GM21367 (cell line): ENCODE measurements at regions not wholly inside any gene's neighbourhood (a gene's known extent, or its start where the extent isn't known, plus 50 kb on each side); places are given as distances from the start of the nearest gene placed in this dataset.
A peak's percentile ranks its signal among the peaks of the same experiment; 100 is the strongest.
"Not testable (repeated sequence)": the region's sequence is repeated elsewhere in the genome, so short reads cannot be mapped to it uniquely, and the experiment has no call there.

ENCODE experiments used
- ATAC-seq: cut with Tn5 transposase; IDR thresholded peaks from one replicate; pipeline ENCODE4 v1.9.1; 2021; ENCODE audit not compliant: unreplicated experiment

DNA sequence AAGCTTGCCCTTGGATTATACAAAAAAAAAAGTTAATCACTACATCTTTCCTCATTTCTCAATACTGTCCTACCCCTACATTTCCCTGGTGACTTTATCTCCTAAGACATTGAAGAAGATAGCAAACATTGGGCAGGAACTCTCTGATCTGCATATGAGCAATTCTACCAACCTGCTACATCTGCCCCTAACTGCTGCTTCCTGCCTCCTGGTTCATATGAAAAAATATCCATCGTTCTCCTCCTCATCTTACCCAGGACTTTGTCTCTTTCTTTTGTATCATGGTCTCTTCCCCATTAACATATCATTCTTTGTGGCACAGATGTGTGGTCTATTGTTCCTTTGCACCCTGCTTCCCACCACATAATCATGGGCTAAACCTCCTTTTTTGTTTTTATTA, 139.7 kb upstream of the PCGF5 start:
- no peak for ATAC-seq

DNA sequence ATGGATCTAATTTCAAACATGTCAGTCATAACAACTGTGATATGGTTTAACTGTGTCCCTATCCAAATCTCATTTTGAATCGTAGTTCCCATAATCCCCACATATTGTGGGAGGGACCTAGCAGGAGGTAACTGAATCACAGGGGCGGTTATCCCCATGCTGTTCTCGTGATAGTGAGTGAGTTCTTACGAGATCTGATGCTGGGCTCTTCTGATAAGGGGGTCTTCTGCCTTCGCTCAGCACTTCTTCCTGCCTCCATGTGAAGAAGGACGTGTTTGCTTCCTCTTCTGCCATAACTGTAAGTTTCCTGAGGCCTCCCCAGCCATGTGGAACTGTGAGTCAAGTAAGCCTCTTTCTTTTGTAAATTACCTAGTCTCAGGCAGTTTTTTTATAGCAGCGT, 138.0 kb upstream of the PCGF5 start:
- no peak for ATAC-seq

DNA sequence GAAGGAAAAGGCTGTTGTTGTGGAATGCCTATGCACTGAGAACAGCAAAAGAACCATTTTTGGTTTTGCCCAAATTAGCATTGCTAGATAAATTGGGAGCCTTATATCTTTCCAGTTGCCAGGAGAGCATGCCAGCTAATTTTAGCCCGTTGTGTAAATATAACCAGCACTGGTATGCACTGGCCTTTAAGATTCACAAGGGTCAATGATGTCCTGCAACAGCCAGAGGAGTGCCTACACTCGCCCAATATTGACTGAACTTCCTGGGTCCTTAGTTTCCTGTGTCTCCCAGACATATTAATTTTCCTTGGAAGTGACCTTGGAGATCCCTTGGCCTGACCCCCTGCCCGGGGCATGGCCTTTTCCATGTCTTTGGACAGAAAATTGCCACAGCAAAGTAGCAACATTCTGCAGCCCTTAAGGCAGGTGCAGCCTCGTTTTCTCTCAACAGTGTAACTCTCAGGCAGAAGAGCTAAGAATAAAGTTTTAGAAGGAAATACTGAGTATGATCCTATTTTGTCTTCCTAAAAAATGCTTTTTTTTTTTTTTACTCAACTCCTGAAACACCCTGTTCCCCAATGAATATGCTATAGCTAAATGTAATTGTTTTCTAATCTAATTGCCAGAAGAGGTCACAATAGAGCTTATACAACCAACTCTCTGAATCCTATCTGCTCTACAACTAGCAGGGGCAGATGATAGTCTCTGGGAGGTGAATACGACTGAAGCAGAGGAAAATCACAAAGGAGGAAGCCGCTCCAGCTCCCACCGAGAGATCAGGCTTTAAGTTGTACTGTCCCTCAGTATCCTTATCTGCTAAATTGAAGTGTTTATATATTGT, 131.9 kb upstream of the PCGF5 start:
- no peak for ATAC-seq

DNA sequence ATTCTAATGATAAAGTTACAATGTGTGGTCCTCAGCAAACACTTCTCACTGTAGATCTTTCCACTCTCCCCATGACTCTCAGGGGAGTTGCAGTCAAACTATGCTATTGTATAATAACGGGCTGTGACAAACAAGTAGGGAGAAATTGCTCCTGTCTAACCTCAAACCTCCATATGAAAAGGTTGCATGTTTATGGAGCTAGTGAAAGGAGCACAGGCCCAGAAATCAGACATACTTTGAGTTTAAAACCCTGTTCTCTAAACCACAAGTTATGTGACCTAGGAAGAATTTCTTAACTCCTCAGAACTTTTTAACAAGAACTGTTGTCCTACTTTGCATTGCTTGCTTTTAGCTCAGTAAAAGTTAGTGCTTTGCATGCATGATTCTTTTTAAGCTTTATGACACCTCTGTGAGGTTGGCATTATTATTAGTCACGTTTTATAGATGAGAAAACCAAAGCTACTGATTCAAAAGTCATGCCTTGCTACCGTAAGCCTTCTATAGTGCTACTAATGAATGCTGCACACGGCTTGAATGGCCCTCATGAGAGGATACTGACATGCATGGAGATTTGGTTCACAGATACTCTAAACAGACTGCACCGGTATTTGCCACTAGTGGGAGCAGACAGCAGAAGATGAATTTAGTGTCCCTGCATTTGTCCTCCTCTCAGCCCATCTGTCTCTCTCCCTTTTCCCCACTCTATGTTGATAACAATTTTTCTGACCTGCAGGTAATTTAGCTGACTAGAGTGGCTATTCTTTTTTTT, 129.5 kb upstream of the PCGF5 start:
- ATAC-seq, result no peak

DNA sequence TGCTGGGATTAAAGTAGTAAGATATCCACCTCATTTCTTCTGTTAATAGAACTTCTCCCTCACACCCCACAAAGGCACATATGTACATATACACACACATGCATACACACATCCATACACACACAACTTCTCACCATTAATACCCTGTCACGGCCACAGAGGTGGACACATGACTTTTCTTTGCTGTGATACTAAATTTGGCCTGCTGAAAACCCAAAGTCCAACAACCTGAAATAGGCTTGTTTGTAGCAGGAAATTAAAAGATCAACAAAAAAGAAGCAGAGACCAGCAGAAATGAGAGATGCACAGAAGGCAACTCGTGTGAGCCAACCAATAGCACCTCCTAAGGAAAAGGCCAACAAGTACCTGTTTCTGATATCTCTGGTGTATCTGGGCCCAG, 128.7 kb upstream of the PCGF5 start:
- ATAC-seq, result no peak

DNA sequence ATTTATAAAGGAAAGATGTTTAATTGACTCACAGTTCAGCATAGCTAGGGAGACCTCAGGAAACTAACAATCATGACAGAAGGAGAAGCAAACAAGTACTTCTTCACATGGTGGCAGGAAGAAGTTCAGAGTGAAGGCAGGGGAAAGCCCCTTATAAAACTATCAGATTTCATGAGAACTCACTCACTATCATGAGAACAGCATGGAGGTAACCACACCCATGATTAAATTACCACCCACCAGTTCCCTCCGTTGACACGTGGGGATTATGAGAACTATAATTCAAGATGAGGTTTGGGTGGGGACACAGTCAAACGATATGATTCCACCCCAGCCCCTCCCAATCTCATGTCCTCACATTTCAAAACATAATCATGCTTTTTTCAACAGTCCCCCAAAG, 124.2 kb upstream of the PCGF5 start:
- ATAC-seq, result no peak

DNA sequence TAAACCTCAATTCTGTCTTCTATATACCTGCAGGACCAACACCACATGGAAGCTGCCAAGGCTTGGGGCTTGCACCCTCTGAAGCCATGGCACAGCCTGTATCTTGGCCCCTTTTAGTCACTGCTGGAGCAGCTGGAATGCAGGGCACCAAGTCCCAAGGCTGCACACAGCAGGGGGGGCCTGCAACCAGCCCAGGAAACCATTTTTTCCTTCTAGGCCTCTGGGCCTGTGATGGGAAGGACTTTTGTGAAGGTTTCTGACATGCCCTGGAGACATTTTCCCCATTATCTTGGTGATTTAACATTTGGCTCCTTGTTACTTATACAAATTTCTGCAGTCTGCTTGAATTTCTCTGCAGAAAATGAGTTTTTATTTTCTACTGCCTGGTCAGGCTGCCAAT, 123.2 kb upstream of the PCGF5 start:
- no peak for ATAC-seq

DNA sequence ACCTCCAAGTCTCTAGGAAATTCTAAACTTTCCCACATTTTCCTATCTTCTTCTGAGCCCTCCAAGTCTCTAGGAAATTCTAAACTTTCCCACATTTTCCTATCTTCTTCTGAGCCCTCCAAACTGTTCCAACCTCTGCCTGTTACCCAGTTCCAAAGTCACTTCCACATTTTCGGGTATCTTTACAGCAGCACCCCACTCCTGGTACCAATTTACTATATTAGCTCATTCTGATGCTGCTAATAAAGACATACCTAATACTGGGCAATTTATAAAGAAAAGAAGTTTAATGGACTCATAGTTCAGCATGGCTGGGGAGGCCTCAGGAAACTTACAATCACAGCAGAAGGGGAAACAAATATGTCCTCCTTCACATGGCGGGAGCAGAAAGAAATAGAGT, 122.4 kb upstream of the PCGF5 start:
- ATAC-seq, result not testable (repeated sequence)

DNA sequence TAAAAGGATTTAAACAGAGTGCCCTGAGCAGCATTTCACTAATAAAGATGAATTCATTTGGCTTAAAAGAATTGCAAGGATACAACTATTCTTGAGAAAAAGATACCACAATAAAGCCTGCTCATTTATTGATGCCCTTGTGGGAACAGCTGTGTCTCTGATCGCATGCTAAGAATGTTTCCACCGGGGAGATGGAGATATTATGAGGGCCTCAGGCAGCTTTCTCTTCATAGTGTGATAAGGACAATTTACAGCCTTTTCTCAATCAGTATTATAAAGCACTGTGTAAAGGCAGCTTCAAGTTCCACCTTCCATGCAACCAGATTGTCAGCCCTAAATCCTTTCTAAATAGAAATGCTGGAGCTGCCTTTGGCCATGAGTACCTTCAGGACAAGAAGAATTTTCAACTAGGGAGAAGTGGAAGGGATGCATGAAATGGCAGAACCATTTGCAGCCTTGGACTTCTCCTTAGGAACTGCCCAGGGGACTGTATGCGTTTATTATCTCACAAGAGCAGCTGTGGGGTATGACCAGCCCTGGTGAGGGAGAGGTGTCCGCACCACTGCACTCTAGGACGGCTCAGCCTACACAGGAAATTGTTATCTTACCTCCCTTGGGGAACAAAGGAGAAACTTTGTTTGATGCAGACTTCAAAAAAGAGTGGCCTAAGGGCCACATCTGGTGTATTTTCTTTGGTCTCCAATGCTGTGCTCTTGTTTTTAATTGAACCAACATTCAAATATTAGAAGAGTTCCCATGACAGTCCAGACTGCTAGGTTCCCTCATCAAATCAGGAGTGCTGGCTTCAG, 116.9 kb upstream of the PCGF5 start:
- peak; percentile 74 for ATAC-seq

DNA sequence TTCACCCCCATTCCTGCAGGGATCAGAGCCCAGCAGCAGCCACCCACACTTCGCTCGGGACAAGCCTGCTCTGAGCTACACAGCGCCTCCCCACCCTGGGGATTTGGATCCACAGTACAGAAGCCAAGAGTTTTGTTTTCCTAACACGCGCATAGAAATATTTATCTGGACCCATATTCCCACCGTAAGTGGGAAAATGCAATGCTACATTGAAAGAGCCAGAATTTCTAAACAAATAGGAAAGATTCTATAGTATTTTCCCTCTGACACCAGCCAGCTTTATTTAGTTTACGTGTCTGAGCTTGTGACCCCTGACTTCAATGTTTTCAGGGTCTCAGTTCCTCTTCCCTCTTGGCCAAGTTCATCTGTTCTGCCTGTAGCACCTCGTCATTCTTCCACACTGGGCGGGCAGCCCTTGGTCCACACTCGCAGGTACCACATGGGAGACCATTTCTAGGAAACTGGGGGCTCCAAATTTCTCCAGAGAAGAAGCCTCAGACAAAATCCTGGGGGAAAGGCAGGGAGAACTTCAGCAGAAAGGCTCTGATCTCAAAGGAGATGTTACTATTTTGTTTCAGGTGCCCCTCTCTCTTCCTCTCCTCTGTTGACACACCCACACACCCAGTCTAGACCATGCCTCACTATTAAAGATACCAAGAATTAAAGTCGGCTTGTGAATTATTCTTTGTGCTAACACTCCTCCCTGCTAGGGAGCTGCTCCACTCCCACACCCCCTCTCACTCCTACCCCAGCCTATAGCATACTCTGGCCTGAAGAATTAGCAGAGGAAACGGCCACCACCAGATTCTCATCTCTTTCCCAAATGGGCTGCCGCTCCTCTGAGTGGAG, 116.0 kb upstream of the PCGF5 start:
- peak; percentile 11 for ATAC-seq

DNA sequence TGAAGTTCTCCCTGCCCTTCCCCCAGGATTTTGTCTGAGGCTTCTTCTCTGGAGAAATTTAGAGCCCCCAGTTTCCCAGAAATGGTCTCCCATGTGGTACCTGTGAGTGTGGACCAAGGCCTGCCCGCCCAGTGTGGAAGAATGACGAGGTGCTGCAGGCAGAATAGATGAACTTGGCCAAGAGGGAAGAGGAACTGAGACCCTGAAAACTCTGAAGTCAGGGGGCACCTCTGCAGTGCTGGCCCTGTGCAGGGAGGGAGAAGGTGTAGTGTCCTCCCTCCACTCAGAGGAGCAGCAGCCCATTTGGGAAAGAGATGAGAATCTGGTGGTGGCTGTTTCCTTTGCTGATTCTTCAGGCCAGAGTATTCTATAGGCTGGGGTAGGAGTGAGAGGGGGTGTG, 115.2 kb upstream of the PCGF5 start:
- no peak for ATAC-seq

DNA sequence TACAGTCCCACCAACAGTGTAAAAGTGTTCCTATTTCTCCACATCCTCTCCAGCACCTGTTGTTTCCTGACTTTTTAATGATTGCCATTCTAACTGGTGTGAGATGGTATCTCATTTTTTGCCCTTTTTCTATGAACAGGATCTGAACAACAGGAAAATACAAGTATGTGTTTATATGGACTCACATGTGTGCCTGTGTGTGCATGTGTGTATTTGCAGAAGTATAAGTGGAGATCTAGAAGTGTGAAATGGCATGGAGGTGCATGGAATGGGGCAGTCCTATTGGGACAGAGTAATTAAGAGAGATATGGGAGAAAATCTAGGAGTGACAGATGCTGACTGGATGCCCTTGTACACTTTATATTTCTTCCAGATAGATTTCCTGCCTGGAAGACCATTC, 111.6 kb upstream of the PCGF5 start:
- ATAC-seq, result no peak

DNA sequence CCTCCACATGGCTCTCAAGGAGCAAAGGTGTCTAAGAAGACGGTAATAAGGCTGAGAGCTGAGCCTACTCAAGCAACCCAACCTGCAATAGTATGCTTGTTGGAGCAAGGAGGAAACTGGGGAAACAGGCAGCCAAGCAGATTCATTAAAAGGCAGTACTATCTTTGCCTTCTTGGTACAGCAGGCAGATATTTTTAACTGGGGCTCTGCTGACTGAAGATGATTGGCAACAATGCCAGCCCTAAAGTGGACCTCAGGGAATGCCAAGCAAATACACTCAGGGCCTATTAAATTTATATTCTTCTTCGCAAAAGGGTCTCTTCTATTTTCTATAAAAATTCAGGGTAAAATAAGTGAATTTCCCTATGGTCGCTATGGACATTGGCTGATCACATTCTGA, 109.4 kb upstream of the PCGF5 start:
- no peak for ATAC-seq

DNA sequence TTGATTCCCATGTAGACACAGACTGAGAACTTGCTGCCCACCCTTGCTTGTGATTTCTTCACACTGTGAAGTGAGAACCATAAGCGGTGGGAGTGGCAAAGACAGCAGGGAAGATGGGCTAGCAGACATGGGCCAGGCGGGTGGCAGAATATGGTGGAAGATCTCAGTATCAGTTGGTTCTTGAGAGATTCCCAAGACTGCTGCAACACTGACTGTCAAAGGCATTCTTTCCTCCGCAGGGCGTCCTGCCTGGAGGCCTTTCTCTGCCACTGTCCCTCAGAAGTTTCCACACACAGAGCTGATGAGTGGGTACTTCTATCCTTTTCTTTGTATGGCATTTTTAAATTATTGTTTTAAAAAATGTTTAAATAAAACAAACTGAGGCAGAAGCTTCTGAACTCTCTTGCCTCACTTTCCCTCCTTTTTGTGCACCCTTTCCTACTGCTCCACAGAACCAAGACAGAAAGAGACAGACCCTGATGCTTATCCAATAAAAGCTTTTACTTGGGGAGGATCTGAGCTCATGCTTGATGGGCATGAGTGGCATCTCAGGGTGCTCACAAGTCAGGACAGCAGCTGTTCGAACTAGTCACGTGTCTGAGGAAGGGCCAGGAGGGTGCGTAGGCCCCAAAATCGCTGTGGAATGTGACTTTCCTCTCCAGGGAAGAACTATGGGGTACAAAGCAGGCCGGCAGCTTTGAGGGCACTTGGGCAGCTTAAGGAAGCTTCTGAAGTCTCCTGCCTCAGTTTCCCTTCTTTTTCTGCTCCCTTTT, 104.7 kb upstream of the PCGF5 start:
- ATAC-seq, result no peak

DNA sequence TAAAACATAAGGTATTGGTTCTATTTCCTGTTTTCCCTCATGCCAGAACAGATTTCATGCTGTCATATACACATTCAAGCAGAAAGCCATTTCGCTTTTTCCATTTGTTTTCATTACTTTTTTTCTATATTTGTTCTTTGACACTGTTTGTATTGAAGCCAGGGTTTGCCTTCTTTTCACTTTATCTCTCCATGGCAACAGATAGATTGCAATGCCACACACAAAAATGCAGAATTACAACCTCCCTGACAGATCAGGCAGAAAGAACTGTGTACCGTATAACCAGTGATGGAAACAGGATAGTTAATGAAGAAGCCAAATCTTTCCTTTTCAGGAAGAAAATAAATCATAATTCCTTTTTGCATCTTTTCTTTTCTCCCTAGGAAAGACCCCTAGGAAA, 103.0 kb upstream of the PCGF5 start:
- ATAC-seq, result no peak

DNA sequence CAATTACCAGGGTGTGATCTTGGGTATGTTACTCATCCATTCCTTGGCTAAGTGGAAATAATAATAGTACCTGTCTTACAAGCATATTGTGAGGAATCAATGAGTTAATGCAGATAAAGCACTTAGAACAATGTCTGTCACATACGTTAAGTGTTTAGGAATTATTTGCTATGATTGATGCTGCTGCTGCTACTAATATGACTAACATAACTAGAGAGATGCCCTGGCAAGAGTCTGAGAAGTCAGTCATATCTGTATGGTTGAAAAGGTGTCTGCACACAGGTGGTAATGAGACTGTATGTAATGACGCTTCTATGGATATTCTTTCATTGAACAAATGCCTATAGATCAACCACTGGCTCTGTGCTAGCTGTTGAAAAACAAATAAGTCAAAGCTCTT, 100.1 kb upstream of the PCGF5 start:
- ATAC-seq, result no peak

DNA sequence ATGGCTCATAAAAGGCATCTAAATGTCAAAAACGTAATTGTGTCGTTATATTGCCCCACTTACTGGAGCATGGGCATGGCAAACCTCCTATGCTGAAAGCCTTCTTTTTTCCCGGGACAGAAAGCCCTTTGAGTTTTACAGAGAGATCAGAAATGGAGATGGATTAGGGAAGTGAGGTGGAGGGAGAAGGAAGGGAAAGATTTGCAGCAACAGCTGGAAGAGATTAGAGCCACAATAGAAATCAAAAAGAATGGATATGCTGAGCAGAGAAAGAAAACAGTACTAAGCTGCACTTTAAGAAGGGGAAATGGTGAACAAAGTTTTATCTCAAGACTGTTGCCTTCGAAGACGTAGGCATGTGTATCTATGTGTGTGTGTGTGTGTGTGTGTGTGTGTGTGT, 97.2 kb upstream of the PCGF5 start:
- no peak for ATAC-seq

DNA sequence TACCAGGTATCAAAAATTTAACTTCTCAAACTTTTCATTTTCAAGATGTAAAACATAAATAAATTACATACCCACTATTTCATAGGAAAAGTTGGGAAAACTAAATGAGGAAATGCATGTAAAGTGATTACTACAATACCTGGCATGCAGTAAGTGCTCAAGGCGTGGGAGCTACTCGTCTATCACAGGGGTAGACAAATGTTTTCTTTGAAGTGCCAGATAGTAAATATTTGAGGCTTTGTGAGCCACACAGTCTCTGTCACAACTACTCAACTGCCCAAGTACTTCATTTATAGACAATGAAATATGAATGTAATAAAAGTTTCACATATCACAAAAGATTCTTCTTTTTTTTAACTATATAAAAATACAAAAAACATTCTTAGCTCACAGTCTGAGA, 96.4 kb upstream of the PCGF5 start:
- no peak for ATAC-seq

DNA sequence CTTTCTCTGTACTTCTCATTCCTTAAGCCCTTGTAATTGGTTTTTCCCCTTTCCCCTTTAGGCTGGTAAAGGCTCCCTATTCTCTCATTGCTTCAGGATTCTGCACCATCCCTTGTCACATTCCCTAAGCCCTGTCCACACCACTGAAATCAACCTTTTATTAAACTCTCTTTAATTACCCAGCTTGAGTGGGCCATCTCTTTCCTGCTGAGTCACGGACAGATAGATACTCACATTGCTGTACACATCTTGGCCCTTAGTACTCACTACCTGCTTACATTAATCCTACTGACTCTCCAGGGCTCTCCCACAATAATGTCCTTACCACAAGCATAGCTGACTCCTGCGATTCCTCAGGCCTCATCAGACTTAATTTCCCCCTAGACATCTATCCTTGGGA, 94.0 kb upstream of the PCGF5 start:
- no peak for ATAC-seq
